ENCODE measurements at regions not wholly inside any gene's neighbourhood (a gene's known extent, or its start where the extent isn't known, plus 50 kb on each side); places are given as distances from the start of the nearest gene placed in this dataset.

- H3K4me3 ChIP-seq (ENCODE audit: control insufficient read depth, low read depth, low read length) = no peak overlapping the region
- no peak for DNase-seq (ENCODE audit: low read depth)
- no peak for TF ChIP-seq CTCF (IDR thresholded peaks at IDR 0.05; ENCODE audit: control insufficient read depth, insufficient read depth, low read depth, low read length, missing control alignments)
Observed at GRCh38 chr2:15869396-15869795, 71.0 kb upstream of the MYCN start.

- DNase-seq (ENCODE audit: low read depth) = no peak
- no peak for TF ChIP-seq CTCF (IDR thresholded peaks at IDR 0.05; ENCODE audit: control insufficient read depth, insufficient read depth, low read depth, low read length, missing control alignments)
- no peak overlapping the region for H3K4me3 ChIP-seq (ENCODE audit: control insufficient read depth, low read depth, low read length)
Observed at GRCh38 chr2:15869871-15870270, 70.5 kb upstream of the MYCN start.

- TF ChIP-seq CTCF (IDR thresholded peaks at IDR 0.05; ENCODE audit: control insufficient read depth, insufficient read depth, low read depth, low read length, missing control alignments) = no peak
- no peak for DNase-seq (ENCODE audit: low read depth)
- no peak overlapping the region for H3K4me3 ChIP-seq (ENCODE audit: control insufficient read depth, low read depth, low read length)
Observed at GRCh38 chr2:15870565-15870964, 69.8 kb upstream of the MYCN start.

GRCh38 chr2:15871239-15871783, 69.0 kb upstream of the MYCN start:
- no peak for TF ChIP-seq CTCF (IDR thresholded peaks at IDR 0.05; ENCODE audit: control insufficient read depth, insufficient read depth, low read depth, low read length, missing control alignments)
- DNase-seq (ENCODE audit: low read depth) = no peak
- no peak overlapping the region for H3K4me3 ChIP-seq (ENCODE audit: control insufficient read depth, low read depth, low read length)

GRCh38 chr2:15872854-15873253, 67.5 kb upstream of the MYCN start:
- DNase-seq (ENCODE audit: low read depth) = no peak
- no peak overlapping the region for H3K4me3 ChIP-seq (ENCODE audit: control insufficient read depth, low read depth, low read length)
- TF ChIP-seq CTCF (IDR thresholded peaks at IDR 0.05; ENCODE audit: control insufficient read depth, insufficient read depth, low read depth, low read length, missing control alignments) = no peak

GRCh38 chr2:15874321-15874720, 66.0 kb upstream of the MYCN start:
- DNase-seq (ENCODE audit: low read depth) = no peak
- no peak for TF ChIP-seq CTCF (IDR thresholded peaks at IDR 0.05; ENCODE audit: control insufficient read depth, insufficient read depth, low read depth, low read length, missing control alignments)

More at GRCh38 chr2:15874321-15874720, 66.0 kb upstream of the MYCN start:
- H3K4me3 ChIP-seq (ENCODE audit: control insufficient read depth, low read depth, low read length) = no peak overlapping the region

Data from AG09309 (cell line).